ENCODE measurements at regions not wholly inside any gene's neighbourhood (a gene's known extent, or its start where the extent isn't known, plus 50 kb on each side); places are given as distances from the start of the nearest gene placed in this dataset.

- Histone ChIP-seq H3K27me3 (no peaks in the 10 kb centered on the region), H3K9me3 (no peaks in the 10 kb centered on the region), H3K27ac (no peak overlapping the region), H3K36me3 (no peaks in the 10 kb centered on the region), H3K4me3 (no peak overlapping the region), H3K9ac (ENCODE audit: low read depth in 2 of 2, low read length in 2 of 2) (no peak overlapping the region), H3K4me1 (no peaks in the 10 kb centered on the region)
- TF ChIP-seq CTCF (IDR thresholded peaks at IDR 0.05) = no peak
- DNase-seq = no peak
- intact Hi-C loops (cut with DNase I) = no loop called here
These were observed 278.1 kb upstream of the IRX4 start for GRCh38 chr5:2160811-2161210.

DNA sequence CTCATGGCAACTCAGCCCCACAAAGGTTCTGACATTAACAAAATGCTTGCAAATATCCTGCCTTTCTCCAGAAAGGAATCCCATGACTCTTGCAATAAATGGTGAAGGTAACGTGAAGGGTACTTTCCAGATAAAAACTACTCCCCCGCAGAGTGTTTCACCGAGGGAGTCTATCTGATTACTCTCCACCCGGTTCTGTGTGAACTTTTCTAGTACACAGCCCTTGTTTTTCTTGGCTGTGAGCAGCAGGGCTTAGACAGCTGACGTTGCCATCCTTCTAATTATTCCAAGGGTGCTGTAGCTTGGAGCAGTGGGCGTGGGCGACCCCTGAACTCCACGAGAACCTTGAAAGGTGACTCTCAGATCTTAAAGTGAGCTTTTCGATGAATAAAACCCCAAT lies 276.0 kb upstream of the IRX4 start:
- no peak for TF ChIP-seq CTCF (IDR thresholded peaks at IDR 0.05)
- DNase-seq = no peak
- Histone ChIP-seq H3K4me3 (no peak overlapping the region), H3K9ac (ENCODE audit: low read depth in 2 of 2, low read length in 2 of 2) (no peak overlapping the region), H3K4me1 (no peaks in the 10 kb centered on the region), H3K27ac (no peak overlapping the region), H3K27me3 (no peaks in the 10 kb centered on the region), H3K9me3 (no peaks in the 10 kb centered on the region), H3K36me3 (no peaks in the 10 kb centered on the region)
- intact Hi-C loops (cut with DNase I) = no loop called here

- H3K9ac ChIP-seq (ENCODE audit: low read depth in 2 of 2, low read length in 2 of 2) = no peak overlapping the region
- intact Hi-C loops (cut with DNase I) = no loop called here
- H3K9me3 ChIP-seq = no peaks in the 10 kb centered on the region
- TF ChIP-seq CTCF (IDR thresholded peaks at IDR 0.05) = no peak
- H3K36me3 ChIP-seq = no peaks in the 10 kb centered on the region
- H3K27me3 ChIP-seq = no peaks in the 10 kb centered on the region
- H3K4me3 ChIP-seq = no peak overlapping the region
- H3K4me1 ChIP-seq = no peaks in the 10 kb centered on the region
- no peak for DNase-seq
- no peak overlapping the region for H3K27ac ChIP-seq
These were observed 275.4 kb upstream of the IRX4 start for GRCh38 chr5:2158109-2158508.

DNA sequence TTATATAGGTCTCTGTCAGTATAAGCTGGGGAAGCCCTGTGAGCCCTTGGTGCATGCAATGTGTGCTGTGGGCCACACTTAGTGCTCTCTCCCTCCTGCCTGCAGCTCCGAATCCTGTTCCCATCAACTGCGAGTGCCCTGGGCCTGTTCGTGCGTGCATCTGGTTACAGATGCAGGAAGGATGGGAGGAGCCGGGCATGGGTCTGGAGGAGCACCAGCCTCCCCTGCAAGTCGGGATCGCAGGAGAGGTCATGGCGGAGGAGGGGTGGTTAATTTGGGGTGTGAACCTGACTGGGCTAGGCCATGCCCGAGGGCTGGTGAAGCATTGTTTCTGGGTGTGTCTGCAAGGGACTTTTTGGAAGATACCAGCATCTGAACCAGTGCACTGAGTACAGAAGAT lies 274.6 kb upstream of the IRX4 start:
- Histone ChIP-seq H3K36me3 (no peaks in the 10 kb centered on the region), H3K27ac (no peak overlapping the region), H3K4me1 (no peaks in the 10 kb centered on the region), H3K4me3 (no peak overlapping the region), H3K9ac (ENCODE audit: low read depth in 2 of 2, low read length in 2 of 2) (no peak overlapping the region), H3K9me3 (no peaks in the 10 kb centered on the region), H3K27me3 (no peaks in the 10 kb centered on the region)
- no peak for DNase-seq
- no peak for TF ChIP-seq CTCF (IDR thresholded peaks at IDR 0.05)
- intact Hi-C loops (cut with DNase I) = no loop called here

- no peak for DNase-seq
- intact Hi-C loops (cut with DNase I) = no loop called here
- Histone ChIP-seq H3K27ac (no peak overlapping the region), H3K27me3 (no peaks in the 10 kb centered on the region), H3K9ac (ENCODE audit: low read depth in 2 of 2, low read length in 2 of 2) (no peak overlapping the region), H3K9me3 (no peaks in the 10 kb centered on the region), H3K4me1 (no peaks in the 10 kb centered on the region), H3K36me3 (no peaks in the 10 kb centered on the region), H3K4me3 (no peak overlapping the region)
- TF ChIP-seq CTCF (IDR thresholded peaks at IDR 0.05) = no peak
These were observed 273.8 kb upstream of the IRX4 start for GRCh38 chr5:2156358-2157059.

Data from colonic mucosa (tissue), 4 donors.